ENCODE measurements at regions not wholly inside any gene's neighbourhood (a gene's known extent, or its start where the extent isn't known, plus 50 kb on each side); places are given as distances from the start of the nearest gene placed in this dataset.

DNA sequence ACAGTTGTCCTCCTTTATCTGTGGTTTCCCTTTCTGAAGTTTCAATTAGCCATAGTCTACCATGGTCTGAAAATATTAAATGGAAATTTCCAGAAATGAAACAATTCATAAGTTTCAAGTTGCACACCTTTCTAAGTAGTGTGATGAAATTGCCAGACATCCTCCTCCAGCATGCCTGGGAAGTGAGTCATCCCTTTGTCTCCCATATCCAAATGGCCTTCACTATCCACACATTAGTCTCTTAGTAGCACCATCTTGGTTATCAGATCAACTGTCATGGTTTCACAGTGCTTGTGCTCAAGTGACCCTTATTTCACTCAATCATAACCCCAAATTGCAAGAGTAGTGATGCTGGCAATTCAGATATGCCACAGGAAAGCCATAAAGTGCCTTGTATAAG is 83.4 kb upstream of the PPP1R9A start:
- H3K27me3 ChIP-seq (ENCODE audit: control insufficient read depth, insufficient read depth, low read length, poor library complexity, severe bottlenecking) = no peaks in the 10 kb centered on the region
- no peaks in the 10 kb centered on the region for H3K36me3 Mint-ChIP-seq (ENCODE audit: low read depth)
- no peak overlapping the region for H3K9ac ChIP-seq (ENCODE audit: extremely low read depth, low read length, poor library complexity, severe bottlenecking)
- no peaks in the 10 kb centered on the region for H3K36me3 ChIP-seq (ENCODE audit: control insufficient read depth, insufficient read depth, low read length)
- H3K9me3 ChIP-seq (ENCODE audit: control insufficient read depth, low read length) = peaks cover 17% of the 10 kb centered on the region
- no peak overlapping the region for H3K4me3 Mint-ChIP-seq
- H3K4me1 Mint-ChIP-seq = no peaks in the 10 kb centered on the region
- no peaks in the 10 kb centered on the region for H3K27me3 Mint-ChIP-seq (ENCODE audit: insufficient read depth)
- no peak overlapping the region for H3K27ac Mint-ChIP-seq
- H3K4me3 ChIP-seq (ENCODE audit: low read length) = no peak overlapping the region
- no peaks in the 10 kb centered on the region for H3K4me1 ChIP-seq (ENCODE audit: control insufficient read depth, insufficient read depth, low read length)
- TF ChIP-seq, protein P1, sequence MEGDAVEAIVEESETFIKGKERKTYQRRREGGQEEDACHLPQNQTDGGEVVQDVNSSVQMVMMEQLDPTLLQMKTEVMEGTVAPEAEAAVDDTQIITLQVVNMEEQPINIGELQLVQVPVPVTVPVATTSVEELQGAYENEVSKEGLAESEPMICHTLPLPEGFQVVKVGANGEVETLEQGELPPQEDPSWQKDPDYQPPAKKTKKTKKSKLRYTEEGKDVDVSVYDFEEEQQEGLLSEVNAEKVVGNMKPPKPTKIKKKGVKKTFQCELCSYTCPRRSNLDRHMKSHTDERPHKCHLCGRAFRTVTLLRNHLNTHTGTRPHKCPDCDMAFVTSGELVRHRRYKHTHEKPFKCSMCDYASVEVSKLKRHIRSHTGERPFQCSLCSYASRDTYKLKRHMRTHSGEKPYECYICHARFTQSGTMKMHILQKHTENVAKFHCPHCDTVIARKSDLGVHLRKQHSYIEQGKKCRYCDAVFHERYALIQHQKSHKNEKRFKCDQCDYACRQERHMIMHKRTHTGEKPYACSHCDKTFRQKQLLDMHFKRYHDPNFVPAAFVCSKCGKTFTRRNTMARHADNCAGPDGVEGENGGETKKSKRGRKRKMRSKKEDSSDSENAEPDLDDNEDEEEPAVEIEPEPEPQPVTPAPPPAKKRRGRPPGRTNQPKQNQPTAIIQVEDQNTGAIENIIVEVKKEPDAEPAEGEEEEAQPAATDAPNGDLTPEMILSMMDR (conservative IDR thresholded peaks at IDR 0.05) = no peak
- DNase-seq = no peak
- peaks cover 23% of the 10 kb centered on the region for H3K9me3 Mint-ChIP-seq
- H3K27ac ChIP-seq (ENCODE audit: low read depth, low read length) = no peak overlapping the region

DNA sequence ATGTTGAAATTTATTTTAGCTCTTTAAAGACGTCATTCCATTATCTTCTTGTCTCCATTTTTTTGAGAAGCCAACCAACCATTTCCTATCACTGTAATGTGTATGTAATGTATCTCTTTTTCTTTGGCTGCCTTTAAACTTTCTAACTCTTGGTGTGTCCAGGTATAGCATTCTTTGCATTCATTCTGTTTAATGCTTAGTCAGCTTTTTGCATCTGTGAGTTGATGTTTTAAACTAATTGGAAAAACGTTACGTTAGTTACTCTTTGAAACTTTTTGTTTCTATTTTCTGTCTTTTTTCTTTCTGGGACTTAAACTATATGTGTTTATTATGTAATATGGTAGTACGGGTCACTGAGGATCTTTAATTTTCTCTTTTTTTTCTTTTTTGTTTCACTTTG is 77.4 kb upstream of the PPP1R9A start:
- Histone ChIP-seq H3K9me3 (ENCODE audit: control insufficient read depth, low read length) (no peaks in the 10 kb centered on the region), H3K36me3 (ENCODE audit: control insufficient read depth, insufficient read depth, low read length) (no peaks in the 10 kb centered on the region), H3K4me1 (ENCODE audit: control insufficient read depth, insufficient read depth, low read length) (no peaks in the 10 kb centered on the region), H3K27ac (ENCODE audit: low read depth, low read length) (no peak overlapping the region), H3K9ac (ENCODE audit: extremely low read depth, low read length, poor library complexity, severe bottlenecking) (no peak overlapping the region), H3K4me3 (ENCODE audit: low read length) (no peak overlapping the region), H3K27me3 (ENCODE audit: control insufficient read depth, insufficient read depth, low read length, poor library complexity, severe bottlenecking) (no peaks in the 10 kb centered on the region)
- Mint-ChIP-seq H3K27ac (no peak overlapping the region), H3K36me3 (ENCODE audit: low read depth) (no peaks in the 10 kb centered on the region), H3K4me3 (no peak overlapping the region), H3K27me3 (ENCODE audit: insufficient read depth) (no peaks in the 10 kb centered on the region), H3K4me1 (no peaks in the 10 kb centered on the region), H3K9me3 (peaks cover 13% of the 10 kb centered on the region)
- WGBS, 2 experiments (ENCODE audit: insufficient coverage in 1 of 2, insufficient read length in 1 of 2) = 97% methylated on average over 2 of the region's 4 CpGs; no CpG with 5 or more reads in 1 of the 2 experiments
- no peak for DNase-seq
- TF ChIP-seq, protein P1 (conservative IDR thresholded peaks at IDR 0.05) = no peak

DNA sequence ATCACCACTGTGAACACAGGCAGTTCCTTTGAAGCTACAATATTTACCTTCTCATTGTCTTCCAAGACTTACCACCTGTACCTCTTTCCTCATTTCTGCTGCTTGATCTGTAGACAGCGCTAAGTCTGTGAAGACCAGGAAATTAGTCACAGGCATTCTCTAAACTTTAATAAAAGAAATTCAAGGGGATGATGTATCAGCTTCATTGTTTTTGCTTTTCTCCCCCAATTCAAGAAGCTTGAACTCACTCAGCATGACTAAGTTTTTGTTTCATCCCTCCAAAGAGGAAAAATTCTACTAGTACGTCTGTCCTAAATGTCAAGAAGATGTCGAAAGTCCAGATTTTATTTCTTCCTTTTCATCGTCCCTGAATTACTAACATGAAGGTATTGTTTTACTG is 75.3 kb upstream of the PPP1R9A start:
- H3K27me3 Mint-ChIP-seq (ENCODE audit: insufficient read depth) = no peaks in the 10 kb centered on the region
- TF ChIP-seq, protein P1 (conservative IDR thresholded peaks at IDR 0.05) = no peak
- no peak overlapping the region for H3K9ac ChIP-seq (ENCODE audit: extremely low read depth, low read length, poor library complexity, severe bottlenecking)
- H3K27ac ChIP-seq (ENCODE audit: low read depth, low read length) = no peak overlapping the region
- no peaks in the 10 kb centered on the region for H3K36me3 Mint-ChIP-seq (ENCODE audit: low read depth)
- no peak for DNase-seq
- H3K4me3 ChIP-seq (ENCODE audit: low read length) = no peak overlapping the region
- peaks cover 16% of the 10 kb centered on the region for H3K9me3 Mint-ChIP-seq
- no peaks in the 10 kb centered on the region for H3K4me1 Mint-ChIP-seq
- 90% methylated on average over 2 to 4 of the region's 4 CpGs for WGBS, 2 experiments (ENCODE audit: insufficient coverage in 1 of 2, insufficient read length in 1 of 2)
- H3K27me3 ChIP-seq (ENCODE audit: control insufficient read depth, insufficient read depth, low read length, poor library complexity, severe bottlenecking) = no peaks in the 10 kb centered on the region
- H3K27ac Mint-ChIP-seq = no peak overlapping the region
- H3K4me3 Mint-ChIP-seq = no peak overlapping the region
- H3K4me1 ChIP-seq (ENCODE audit: control insufficient read depth, insufficient read depth, low read length) = no peaks in the 10 kb centered on the region
- H3K9me3 ChIP-seq (ENCODE audit: control insufficient read depth, low read length) = peaks cover 13% of the 10 kb centered on the region
- no peaks in the 10 kb centered on the region for H3K36me3 ChIP-seq (ENCODE audit: control insufficient read depth, insufficient read depth, low read length)

Measured in endodermal cell (in vitro differentiated cells).